B cell (primary cell): ENCODE measurements at regions not wholly inside any gene's neighbourhood (a gene's known extent, or its start where the extent isn't known, plus 50 kb on each side); places are given as distances from the start of the nearest gene placed in this dataset.

Experiments
- CTCF ChIP-seq: fragments of 200-600 bp; IDR thresholded peaks from one replicate; pipeline ENCODE4 v1.8.0; 2022; ENCODE audit warnings: antibody characterized with exemption, mild to moderate bottlenecking
- EZH2 ChIP-seq: IDR thresholded peaks from 2 replicates; pipeline ENCODE4 v1.6.1; 2012; ENCODE audit warnings: borderline replicate concordance, low read depth, mild to moderate bottlenecking, moderate library complexity, low read length; ENCODE audit not compliant: insufficient read depth, poor library complexity, severe bottlenecking

GRCh38 chr1:183723571-183723970 lies 70.5 kb upstream of the APOBEC4 start:
- no peak for TF ChIP-seq CTCF
- no peak for TF ChIP-seq EZH2
